Trophoblast cell (in vitro differentiated cells and primary cell): ENCODE measurements at regions not wholly inside any gene's neighbourhood (a gene's known extent, or its start where the extent isn't known, plus 50 kb on each side); places are given as distances from the start of the nearest gene placed in this dataset.
A peak's percentile ranks its signal among the peaks of the same experiment; 100 is the strongest.

ENCODE experiments used
- DNase-seq, 2 donors: peaks; one replicate each; pipeline ENCODE4 v3.0.0-alpha.2; 2016
- H2AFZ ChIP-seq: 2 replicates; pipeline ENCODE4 v1.6.1; 2013; ENCODE audit warnings: low read length, moderate library complexity, mild to moderate bottlenecking; ENCODE audit not compliant: insufficient read depth, poor library complexity
- H2AK5ac ChIP-seq: 2 replicates; pipeline ENCODE4 v1.6.1; 2013; ENCODE audit warnings: mild to moderate bottlenecking, low read length
- H2BK120ac ChIP-seq: 2 replicates; pipeline ENCODE4 v1.6.1; 2013; ENCODE audit warnings: low read length, mild to moderate bottlenecking, moderate library complexity; ENCODE audit not compliant: insufficient read depth, poor library complexity
- H2BK12ac ChIP-seq: 2 replicates; pipeline ENCODE4 v1.6.1; 2013; ENCODE audit warnings: mild to moderate bottlenecking, low read length, moderate library complexity
- H2BK5ac ChIP-seq: 2 replicates; pipeline ENCODE4 v1.6.1; 2013; ENCODE audit warnings: low read length, low read depth, moderate library complexity, mild to moderate bottlenecking; ENCODE audit not compliant: poor library complexity
- H3K14ac ChIP-seq: 2 replicates; pipeline ENCODE4 v1.6.1; 2013; ENCODE audit warnings: mild to moderate bottlenecking, low read length
- H3K18ac ChIP-seq: 2 replicates; pipeline ENCODE4 v1.6.1; 2013; ENCODE audit warnings: mild to moderate bottlenecking, low read length
- H3K23ac ChIP-seq: 2 replicates; pipeline ENCODE4 v1.6.1; 2013; ENCODE audit warnings: low read length
- H3K27ac ChIP-seq: 2 replicates; pipeline ENCODE4 v1.5.1; 2013; ENCODE audit warnings: low read depth, mild to moderate bottlenecking, inconsistent platforms, low read length, moderate library complexity
- H3K27me3 ChIP-seq: 2 replicates; pipeline ENCODE4 v1.6.1; 2013; ENCODE audit warnings: inconsistent platforms, mild to moderate bottlenecking, low read length, moderate library complexity; ENCODE audit not compliant: insufficient read depth
- H3K36me3 ChIP-seq, 2 experiments: 1 replicate in 1 of 2; 2 replicates in 1 of 2; pipeline ENCODE4 v1.6.1; 2013; ENCODE audit warnings: low read length in 2 of 2, mild to moderate bottlenecking in 2 of 2, moderate library complexity in 1 of 2; ENCODE audit not compliant: insufficient read depth in 2 of 2, control insufficient read depth in 1 of 2
- H3K4ac ChIP-seq: 2 replicates; pipeline ENCODE4 v1.6.1; 2013; ENCODE audit warnings: low read depth, mild to moderate bottlenecking, low read length, moderate library complexity
- H3K4me1 ChIP-seq, 2 experiments: 1 replicate in 1 of 2; 2 replicates in 1 of 2; pipeline ENCODE4 v1.6.1; 2013; ENCODE audit warnings: low read length in 2 of 2, mild to moderate bottlenecking in 2 of 2, moderate library complexity in 1 of 2; ENCODE audit not compliant: insufficient read depth in 2 of 2, control insufficient read depth in 1 of 2
- H3K4me2 ChIP-seq: 2 replicates; pipeline ENCODE4 v1.6.1; 2013; ENCODE audit warnings: inconsistent platforms, mild to moderate bottlenecking, low read length, moderate library complexity
- H3K4me3 ChIP-seq: 2 replicates; pipeline ENCODE4 v1.5.1; 2013; ENCODE audit warnings: mild to moderate bottlenecking, low read depth, low read length, inconsistent platforms
- H3K79me1 ChIP-seq: one replicate; pipeline ENCODE4 v1.6.1; 2013; ENCODE audit warnings: low read length
- H3K79me2 ChIP-seq: 2 replicates; pipeline ENCODE4 v1.6.1; 2013; ENCODE audit warnings: low read length, mild to moderate bottlenecking; ENCODE audit not compliant: control insufficient read depth, insufficient read depth, poor library complexity
- H3K9ac ChIP-seq: 2 replicates; pipeline ENCODE4 v1.6.1; 2013; ENCODE audit warnings: mild to moderate bottlenecking, low read length
- H3K9me3 ChIP-seq: 2 replicates; pipeline ENCODE4 v1.6.1; 2013; ENCODE audit warnings: low read depth, mild to moderate bottlenecking, control low read depth, inconsistent platforms, low read length; ENCODE audit not compliant: insufficient read depth
- H4K12ac ChIP-seq: 2 replicates; pipeline ENCODE4 v1.6.1; 2013; ENCODE audit warnings: low read depth, mild to moderate bottlenecking, low read length, moderate library complexity
- H4K8ac ChIP-seq: 2 replicates; pipeline ENCODE4 v1.6.1; 2013; ENCODE audit warnings: low read depth, mild to moderate bottlenecking, low read length, moderate library complexity
- H4K91ac ChIP-seq: one replicate; pipeline ENCODE4 v1.6.1; 2013; ENCODE audit warnings: low read depth, mild to moderate bottlenecking, low read length, moderate library complexity
- WGBS: extraction: QIAGEN DNeasy Blood & Tissue Kit; methylation state at CpG from one replicate; pipeline ENCODE4 v1.1.7; 2013; ENCODE audit warnings: missing lambda C conversion rate; ENCODE audit not compliant: insufficient read length, insufficient coverage; ENCODE audit errors: extremely low coverage; 5-methylcytosine and 5-hydroxymethylcytosine counted together

- Histone ChIP-seq H2BK120ac (no peak overlapping the region), H3K18ac (no peak overlapping the region), H3K27ac (no peak overlapping the region), H3K4me1 (no peaks in the 10 kb centered on the region), H3K4ac (no peak overlapping the region), H2AK5ac (no peak overlapping the region), H3K36me3 (no peaks in the 10 kb centered on the region), H2BK5ac (no peak overlapping the region), H3K79me1 (no peaks in the 10 kb centered on the region), H3K14ac (no peak overlapping the region), H4K12ac (no peak overlapping the region), H3K9ac (no peak overlapping the region), H3K9me3 (peaks cover 6% of the 10 kb centered on the region), H2AFZ (no peak overlapping the region), H3K27me3 (no peaks in the 10 kb centered on the region), H4K91ac (no peak overlapping the region), H2BK12ac (no peak overlapping the region), H4K8ac (no peak overlapping the region), H3K4me2 (no peak overlapping the region), H3K4me3 (no peak overlapping the region), H3K23ac (no peak overlapping the region), H3K79me2 (no peaks in the 10 kb centered on the region)
- WGBS, result no CpG with 5 or more reads among the region's 3 CpGs
- DNase-seq, result no peak
These were observed 263.9 kb downstream of the LRIG3 start for GRCh38 chr12:58656254-58657009.

- H4K12ac ChIP-seq, result no peak overlapping the region
- no peak overlapping the region for H4K91ac ChIP-seq
- peaks cover 6% of the 10 kb centered on the region for H3K9me3 ChIP-seq
- no peak overlapping the region for H3K14ac ChIP-seq
- no peaks in the 10 kb centered on the region for H3K79me2 ChIP-seq
- H3K18ac ChIP-seq, result no peak overlapping the region
- no CpG with 5 or more reads among the region's 1 CpG for WGBS
- H3K23ac ChIP-seq, result no peak overlapping the region
- H3K27ac ChIP-seq, result no peak overlapping the region
- no peak overlapping the region for H3K4me2 ChIP-seq
- no peak overlapping the region for H4K8ac ChIP-seq
- H2BK120ac ChIP-seq, result no peak overlapping the region
- H3K27me3 ChIP-seq, result no peaks in the 10 kb centered on the region
- no peak overlapping the region for H3K4me3 ChIP-seq
- no peak overlapping the region for H3K4ac ChIP-seq
- no peak for DNase-seq
- H3K4me1 ChIP-seq, result no peaks in the 10 kb centered on the region
- H3K36me3 ChIP-seq, result no peaks in the 10 kb centered on the region
- no peak overlapping the region for H2AFZ ChIP-seq
- no peak overlapping the region for H2AK5ac ChIP-seq
- H2BK12ac ChIP-seq, result no peak overlapping the region
- no peaks in the 10 kb centered on the region for H3K79me1 ChIP-seq
- H2BK5ac ChIP-seq, result no peak overlapping the region
- H3K9ac ChIP-seq, result no peak overlapping the region
These were observed 263.1 kb downstream of the LRIG3 start for GRCh38 chr12:58657190-58657589.

- no peak overlapping the region for H2BK120ac ChIP-seq
- H3K36me3 ChIP-seq, result no peaks in the 10 kb centered on the region
- no peak overlapping the region for H4K8ac ChIP-seq
- H3K27me3 ChIP-seq, result no peaks in the 10 kb centered on the region
- H3K9me3 ChIP-seq, result no peaks in the 10 kb centered on the region
- no peak overlapping the region for H3K14ac ChIP-seq
- no peak overlapping the region for H2BK5ac ChIP-seq
- no CpG with 5 or more reads among the region's 2 CpGs for WGBS
- no peak overlapping the region for H3K18ac ChIP-seq
- H3K79me2 ChIP-seq, result peaks cover 2% of the 10 kb centered on the region
- H3K23ac ChIP-seq, result no peak overlapping the region
- H3K4me1 ChIP-seq, result peaks cover 4 to 6% of the 10 kb centered on the region in 2 experiments
- no peak overlapping the region for H3K27ac ChIP-seq
- H2AK5ac ChIP-seq, result no peak overlapping the region
- no peak overlapping the region for H2AFZ ChIP-seq
- H2BK12ac ChIP-seq, result no peak overlapping the region
- H4K91ac ChIP-seq, result no peak overlapping the region
- DNase-seq, result no peak
- H3K79me1 ChIP-seq, result peaks cover 5% of the 10 kb centered on the region
- no peak overlapping the region for H3K4me3 ChIP-seq
- H4K12ac ChIP-seq, result no peak overlapping the region
- H3K9ac ChIP-seq, result no peak overlapping the region
- H3K4ac ChIP-seq, result no peak overlapping the region
- H3K4me2 ChIP-seq, result no peak overlapping the region
These were observed 254.9 kb downstream of the LRIG3 start for GRCh38 chr12:58665375-58665774.

GRCh38 chr12:58668233-58668632 is 252.1 kb downstream of the LRIG3 start:
- H3K27me3 ChIP-seq, result no peaks in the 10 kb centered on the region
- no peak overlapping the region for H4K12ac ChIP-seq

More at GRCh38 chr12:58668233-58668632, 252.1 kb downstream of the LRIG3 start:
- H3K27ac ChIP-seq, result peak overlapping the region; percentile 98
- DNase-seq, result no peak
- peak overlapping the region; percentile 29 for H3K4ac ChIP-seq
- H4K8ac ChIP-seq, result peak overlapping the region; percentile 74
- peak overlapping the region; percentile 91 for H2AK5ac ChIP-seq
- H3K23ac ChIP-seq, result peak overlapping the region; percentile 82
- H3K79me1 ChIP-seq, result peaks cover 5% of the 10 kb centered on the region
- no peaks in the 10 kb centered on the region for H3K36me3 ChIP-seq
- peaks cover 4 to 6% of the 10 kb centered on the region in 2 experiments for H3K4me1 ChIP-seq
- H3K9me3 ChIP-seq, result no peaks in the 10 kb centered on the region
- peaks cover 2% of the 10 kb centered on the region for H3K79me2 ChIP-seq
- H2BK5ac ChIP-seq, result peak overlapping the region; percentile 96
- WGBS, result no CpG with 5 or more reads among the region's 3 CpGs
- H3K4me3 ChIP-seq, result no peak overlapping the region
- H3K14ac ChIP-seq, result peak overlapping the region; percentile 42
- H2BK12ac ChIP-seq, result peak overlapping the region; percentile 69
- H2AFZ ChIP-seq, result peak overlapping the region; percentile 23
- peak overlapping the region; percentile 59 for H4K91ac ChIP-seq
- peak overlapping the region; percentile 98 for H2BK120ac ChIP-seq
- peak overlapping the region; percentile 68 for H3K9ac ChIP-seq
- peak overlapping the region; percentile 77 for H3K18ac ChIP-seq
- H3K4me2 ChIP-seq, result peak overlapping the region; percentile 41
